Dendritic cell treated with granulocyte-macrophage colony-stimulating factor and Interleukin-4, amounts not matched to agents 40 ng/mL and 50 ng/mL, for 4 days (primary cell): ENCODE measurements at regions not wholly inside any gene's neighbourhood (a gene's known extent, or its start where the extent isn't known, plus 50 kb on each side); places are given as distances from the start of the nearest gene placed in this dataset.
"Not testable (repeated sequence)": the region's sequence is repeated elsewhere in the genome, so short reads cannot be mapped to it uniquely, and the experiment has no call there.

Experiments used
- H3K27ac Mint-ChIP-seq: one replicate; pipeline ENCODE4 v1.8.0; 2022; ENCODE audit warnings: mild to moderate bottlenecking, mixed read lengths
- H3K27me3 Mint-ChIP-seq: one replicate; pipeline ENCODE4 v1.8.0; 2022; ENCODE audit warnings: mild to moderate bottlenecking, mixed read lengths
- H3K36me3 Mint-ChIP-seq: one replicate; pipeline ENCODE4 v1.8.0; 2022; ENCODE audit warnings: low read depth, mixed read lengths
- H3K4me1 Mint-ChIP-seq: one replicate; pipeline ENCODE4 v1.8.0; 2022; ENCODE audit warnings: low read depth, mixed read lengths
- H3K4me3 Mint-ChIP-seq: one replicate; pipeline ENCODE4 v1.8.0; 2022; ENCODE audit warnings: mild to moderate bottlenecking, moderate library complexity, mixed read lengths
- H3K9me3 Mint-ChIP-seq: one replicate; pipeline ENCODE4 v1.8.0; 2022; ENCODE audit warnings: mixed read lengths
- intact Hi-C: fragments of 100-400 bp; cut with micrococcal nuclease; formaldehyde crosslinking; loops from one replicate; pipeline ENCODE4 v1.15.0; 2022

GRCh38 chr3:61464518-61465140 is 96.7 kb upstream of the PTPRG start:
- intact Hi-C loops: no loop called here
- Mint-ChIP-seq H3K9me3 (no peaks in the 10 kb centered on the region), H3K4me3 (no peak overlapping the region), H3K27me3 (no peaks in the 10 kb centered on the region), H3K4me1 (no peaks in the 10 kb centered on the region), H3K36me3 (no peaks in the 10 kb centered on the region), H3K27ac (no peak overlapping the region)

DNA sequence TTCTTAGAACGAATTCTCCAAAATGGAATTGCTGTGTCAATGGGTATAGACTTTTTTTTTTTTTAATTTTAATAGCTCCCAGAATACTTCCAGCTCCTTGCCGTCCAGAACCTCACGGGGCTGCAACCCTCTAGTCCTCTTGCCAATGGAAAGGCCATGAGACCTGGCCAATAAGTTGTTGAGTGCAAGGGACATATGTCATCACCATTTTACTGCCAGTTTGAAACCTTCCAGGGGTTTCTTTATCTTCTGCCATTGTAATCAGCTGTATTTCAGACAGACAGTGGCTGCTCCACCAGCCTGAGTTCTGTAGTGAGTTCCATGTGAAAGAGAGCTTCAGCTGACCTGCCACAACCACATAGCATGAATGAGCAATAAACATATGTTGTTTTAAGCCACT is 95.0 kb upstream of the PTPRG start:
- intact Hi-C loops: no loop called here
- Mint-ChIP-seq H3K36me3 (no peaks in the 10 kb centered on the region), H3K9me3 (peaks cover 2% of the 10 kb centered on the region), H3K27ac (no peak overlapping the region), H3K4me3 (no peak overlapping the region), H3K4me1 (no peaks in the 10 kb centered on the region), H3K27me3 (no peaks in the 10 kb centered on the region)

DNA sequence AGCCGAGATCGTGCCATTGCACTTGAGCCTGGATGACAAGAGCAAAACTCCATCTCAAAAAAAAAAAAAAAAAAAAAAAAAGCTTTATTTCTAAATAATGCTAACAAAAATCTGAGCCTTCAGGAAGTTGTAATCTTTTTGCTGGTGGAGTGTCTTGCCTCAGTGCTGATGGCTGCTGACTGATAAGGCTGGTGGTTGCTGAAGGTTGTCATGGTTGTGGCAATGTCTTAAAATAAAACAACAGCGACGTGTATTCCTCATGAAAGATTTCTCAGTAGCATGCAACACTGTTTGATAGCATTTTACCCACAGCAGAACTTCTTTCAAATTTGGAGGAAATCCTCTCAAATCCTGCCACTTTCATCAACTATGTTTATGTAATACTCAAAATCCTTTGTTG is 77.4 kb upstream of the PTPRG start:
- intact Hi-C loops: no loop called here
- Mint-ChIP-seq H3K36me3 (no peaks in the 10 kb centered on the region), H3K9me3 (no peaks in the 10 kb centered on the region), H3K27me3 (no peaks in the 10 kb centered on the region), H3K4me3 (no peak overlapping the region), H3K27ac (no peak overlapping the region), H3K4me1 (no peaks in the 10 kb centered on the region)

DNA sequence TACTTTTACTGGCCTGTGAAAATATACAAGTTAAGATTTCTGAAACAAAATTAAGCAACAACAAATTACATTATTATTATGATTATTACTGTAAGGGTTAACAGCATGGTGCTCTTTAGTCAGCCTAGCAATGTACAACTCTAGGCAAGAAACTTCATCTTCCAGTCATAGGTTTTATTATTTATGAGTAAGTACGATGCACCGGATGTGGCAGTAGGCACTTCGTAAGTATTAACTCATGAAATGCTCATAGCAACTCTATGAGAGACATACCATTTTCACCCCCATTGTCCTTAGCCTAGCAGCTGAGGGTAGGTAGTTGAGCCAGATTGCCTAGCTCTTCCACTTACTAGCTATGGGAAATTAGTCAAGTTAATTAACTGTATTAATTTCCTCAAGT is 68.0 kb upstream of the PTPRG start:
- peaks cover 6% of the 10 kb centered on the region for H3K9me3 Mint-ChIP-seq
- no peak overlapping the region for H3K27ac Mint-ChIP-seq
- H3K4me3 Mint-ChIP-seq: no peak overlapping the region
- no peaks in the 10 kb centered on the region for H3K36me3 Mint-ChIP-seq
- intact Hi-C loops: no loop called here
- no peaks in the 10 kb centered on the region for H3K27me3 Mint-ChIP-seq
- no peaks in the 10 kb centered on the region for H3K4me1 Mint-ChIP-seq

DNA sequence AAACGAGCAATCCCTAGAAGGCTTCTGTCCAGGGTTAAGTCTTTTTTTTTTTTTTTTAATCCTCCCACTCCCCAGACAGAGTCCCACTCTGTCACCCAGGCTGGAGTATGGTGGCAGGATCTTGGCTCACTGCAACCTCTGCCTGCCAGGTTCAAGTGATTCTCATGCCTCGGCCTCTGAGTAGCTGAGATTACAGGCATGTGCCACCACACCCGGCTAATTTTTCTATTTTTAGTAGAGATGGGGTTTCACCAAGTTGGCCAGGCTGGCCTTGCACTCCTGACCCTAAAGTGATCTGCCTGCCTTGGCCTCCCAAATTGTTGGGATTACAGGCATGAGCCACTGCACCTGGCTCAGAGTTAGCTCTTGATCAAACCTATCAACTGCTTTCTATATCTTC is 67.1 kb upstream of the PTPRG start:
- intact Hi-C loops, H3K4me1 Mint-ChIP-seq, H3K4me3 Mint-ChIP-seq, H3K27me3 Mint-ChIP-seq, H3K36me3 Mint-ChIP-seq, H3K27ac Mint-ChIP-seq: not testable (repeated sequence)
- peaks cover 10% of the 10 kb centered on the region for H3K9me3 Mint-ChIP-seq

DNA sequence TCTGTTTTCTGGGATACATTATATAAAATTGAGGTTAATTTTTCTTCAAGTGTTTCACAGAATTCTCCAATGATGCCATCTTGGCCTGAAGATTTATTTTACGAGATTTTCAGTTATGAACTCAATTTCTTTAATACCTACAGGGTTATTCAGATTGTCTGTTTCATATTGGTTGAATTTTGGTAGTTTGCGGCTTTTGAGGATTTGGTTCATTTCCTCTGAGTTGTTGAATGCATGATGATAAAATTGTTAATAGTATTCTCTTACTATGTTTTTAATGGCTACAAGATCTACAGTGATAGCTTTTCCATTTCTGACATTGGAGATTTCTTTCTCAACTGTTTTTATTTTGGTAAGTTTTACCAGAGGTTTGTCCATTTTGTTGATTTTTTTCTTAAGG is 63.9 kb upstream of the PTPRG start:
- intact Hi-C loops: no loop called here
- no peaks in the 10 kb centered on the region for H3K36me3 Mint-ChIP-seq
- no peak overlapping the region for H3K27ac Mint-ChIP-seq
- H3K4me1 Mint-ChIP-seq: no peaks in the 10 kb centered on the region
- H3K9me3 Mint-ChIP-seq: peaks cover 10% of the 10 kb centered on the region
- H3K4me3 Mint-ChIP-seq: no peak overlapping the region
- no peaks in the 10 kb centered on the region for H3K27me3 Mint-ChIP-seq

DNA sequence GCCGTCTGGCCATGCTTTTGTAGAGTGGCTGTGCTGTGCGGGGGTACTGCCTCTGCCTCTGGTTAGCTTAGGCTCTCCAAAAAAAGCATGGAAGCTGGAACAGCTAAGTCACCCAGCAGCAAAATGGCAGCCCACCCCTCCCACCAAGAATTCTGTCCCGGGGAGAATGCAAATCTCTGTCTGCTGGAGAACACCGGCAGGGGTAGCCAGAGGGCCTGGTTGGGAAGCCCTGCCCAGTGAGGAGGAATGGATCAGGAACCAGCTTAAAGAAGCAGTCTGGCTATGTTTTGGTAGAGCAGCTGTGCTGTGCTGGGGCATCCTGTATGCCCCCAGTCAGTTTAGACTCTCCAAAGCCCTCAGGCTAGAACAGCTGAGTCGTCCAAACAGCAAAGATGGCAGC is 56.2 kb upstream of the PTPRG start:
- H3K9me3 Mint-ChIP-seq: peaks cover 30% of the 10 kb centered on the region

GRCh38 chr3:61507946-61508345 is 53.4 kb upstream of the PTPRG start:
- H3K9me3 Mint-ChIP-seq: peaks cover 30% of the 10 kb centered on the region
- intact Hi-C loops: no loop called here
- H3K4me3 Mint-ChIP-seq: no peak overlapping the region
- no peaks in the 10 kb centered on the region for H3K27me3 Mint-ChIP-seq
- no peaks in the 10 kb centered on the region for H3K36me3 Mint-ChIP-seq
- H3K4me1 Mint-ChIP-seq: no peaks in the 10 kb centered on the region
- no peak overlapping the region for H3K27ac Mint-ChIP-seq

More for the DNA sequence above, 56.2 kb upstream of the PTPRG start:
- no peak overlapping the region for H3K4me3 Mint-ChIP-seq
- H3K4me1 Mint-ChIP-seq: no peaks in the 10 kb centered on the region
- no peaks in the 10 kb centered on the region for H3K36me3 Mint-ChIP-seq
- no peaks in the 10 kb centered on the region for H3K27me3 Mint-ChIP-seq
- intact Hi-C loops: no loop called here
- H3K27ac Mint-ChIP-seq: no peak overlapping the region
